ENCODE measurements at regions not wholly inside any gene's neighbourhood (a gene's known extent, or its start where the extent isn't known, plus 50 kb on each side); places are given as distances from the start of the nearest gene placed in this dataset.

GRCh38 chr2:126824663-126825062 lies 74.0 kb upstream of the TEX51 start:
- DNase-seq (no peak), ATAC-seq (no peak)
- no peak overlapping the region for H3K27ac ChIP-seq
- H3K9me3 ChIP-seq: no peaks in the 10 kb centered on the region
- no peaks in the 10 kb centered on the region for H3K36me3 ChIP-seq (replicated peaks in 1 of 2; ENCODE audit: insufficient read depth in 1 of 2, low read depth in 2 of 2)
- H3K4me3 ChIP-seq: no peak overlapping the region
- intact Hi-C loops (cut with DNase I): no loop called here
- TF ChIP-seq, protein P1, sequence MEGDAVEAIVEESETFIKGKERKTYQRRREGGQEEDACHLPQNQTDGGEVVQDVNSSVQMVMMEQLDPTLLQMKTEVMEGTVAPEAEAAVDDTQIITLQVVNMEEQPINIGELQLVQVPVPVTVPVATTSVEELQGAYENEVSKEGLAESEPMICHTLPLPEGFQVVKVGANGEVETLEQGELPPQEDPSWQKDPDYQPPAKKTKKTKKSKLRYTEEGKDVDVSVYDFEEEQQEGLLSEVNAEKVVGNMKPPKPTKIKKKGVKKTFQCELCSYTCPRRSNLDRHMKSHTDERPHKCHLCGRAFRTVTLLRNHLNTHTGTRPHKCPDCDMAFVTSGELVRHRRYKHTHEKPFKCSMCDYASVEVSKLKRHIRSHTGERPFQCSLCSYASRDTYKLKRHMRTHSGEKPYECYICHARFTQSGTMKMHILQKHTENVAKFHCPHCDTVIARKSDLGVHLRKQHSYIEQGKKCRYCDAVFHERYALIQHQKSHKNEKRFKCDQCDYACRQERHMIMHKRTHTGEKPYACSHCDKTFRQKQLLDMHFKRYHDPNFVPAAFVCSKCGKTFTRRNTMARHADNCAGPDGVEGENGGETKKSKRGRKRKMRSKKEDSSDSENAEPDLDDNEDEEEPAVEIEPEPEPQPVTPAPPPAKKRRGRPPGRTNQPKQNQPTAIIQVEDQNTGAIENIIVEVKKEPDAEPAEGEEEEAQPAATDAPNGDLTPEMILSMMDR (IDR thresholded peaks at IDR 0.05): no peak
- TF ChIP-seq POLR2A (IDR thresholded peaks at IDR 0.05): no peak
- 71 to 88% methylated on average over 5 to 6 of the region's 6 CpGs for WGBS, 2 donors
- H3K27me3 ChIP-seq: no peaks in the 10 kb centered on the region
- H3K4me1 ChIP-seq: no peaks in the 10 kb centered on the region

- no peaks in the 10 kb centered on the region for H3K9me3 ChIP-seq
- H3K27ac ChIP-seq: no peak overlapping the region
- H3K36me3 ChIP-seq (replicated peaks in 1 of 2; ENCODE audit: insufficient read depth in 1 of 2, low read depth in 2 of 2): no peaks in the 10 kb centered on the region
- H3K4me1 ChIP-seq: no peaks in the 10 kb centered on the region
- intact Hi-C loops (cut with DNase I): no loop called here
- DNase-seq (no peak), ATAC-seq (no peak)
- TF ChIP-seq, protein P1 (IDR thresholded peaks at IDR 0.05): no peak
- no peak for TF ChIP-seq POLR2A (IDR thresholded peaks at IDR 0.05)
- no peak overlapping the region for H3K4me3 ChIP-seq
- no peaks in the 10 kb centered on the region for H3K27me3 ChIP-seq
- WGBS, 2 donors: 78 to 88% methylated on average over 2 of the region's 2 CpGs
These were observed 73.4 kb upstream of the TEX51 start for GRCh38 chr2:126825316-126825715.

GRCh38 chr2:126826491-126826890 lies 72.2 kb upstream of the TEX51 start:
- Histone ChIP-seq H3K9me3 (no peaks in the 10 kb centered on the region), H3K36me3 (replicated peaks in 1 of 2; ENCODE audit: insufficient read depth in 1 of 2, low read depth in 2 of 2) (no peaks in the 10 kb centered on the region), H3K4me3 (no peak overlapping the region), H3K27ac (no peak overlapping the region), H3K4me1 (no peaks in the 10 kb centered on the region), H3K27me3 (no peaks in the 10 kb centered on the region)
- 100% methylated on average over 1 of the region's 1 CpG for WGBS, 2 donors
- ATAC-seq (no peak), DNase-seq (no peak)
- TF ChIP-seq, protein P1 (IDR thresholded peaks at IDR 0.05): no peak
- no peak for TF ChIP-seq POLR2A (IDR thresholded peaks at IDR 0.05)
- intact Hi-C loops (cut with DNase I): no loop called here

DNA sequence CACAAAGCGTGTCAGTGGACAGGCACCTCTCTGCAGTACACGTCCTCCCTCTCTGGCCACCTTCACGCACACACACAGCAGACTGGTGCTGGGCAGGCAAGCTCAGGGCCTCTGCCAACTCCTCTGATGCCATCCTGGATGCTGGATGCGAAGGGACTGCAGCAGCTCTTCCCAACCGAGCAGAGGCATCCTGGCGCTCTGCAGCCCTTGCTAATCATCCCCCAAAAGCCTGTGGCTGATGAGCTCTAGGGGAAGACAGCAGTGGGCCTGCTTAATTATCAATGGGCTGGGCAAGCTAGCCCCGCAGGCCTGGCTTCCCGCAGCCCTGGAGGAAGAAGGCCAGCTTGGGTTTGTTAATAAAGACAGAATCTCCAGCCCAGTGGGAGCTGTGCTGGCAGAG lies 71.3 kb upstream of the TEX51 start:
- WGBS, 2 donors: 57 to 61% methylated on average over 6 to 8 of the region's 8 CpGs
- Histone ChIP-seq H3K9me3 (no peaks in the 10 kb centered on the region), H3K36me3 (replicated peaks in 1 of 2; ENCODE audit: insufficient read depth in 1 of 2, low read depth in 2 of 2) (no peaks in the 10 kb centered on the region), H3K27ac (no peak overlapping the region), H3K4me1 (no peaks in the 10 kb centered on the region), H3K4me3 (no peak overlapping the region), H3K27me3 (no peaks in the 10 kb centered on the region)
- DNase-seq (no peak), ATAC-seq (no peak)
- intact Hi-C loops (cut with DNase I): no loop called here
- no peak for TF ChIP-seq POLR2A (IDR thresholded peaks at IDR 0.05)
- TF ChIP-seq, protein P1 (IDR thresholded peaks at IDR 0.05): no peak

- ATAC-seq (no peak), DNase-seq (no peak)
- TF ChIP-seq, protein P1 (IDR thresholded peaks at IDR 0.05): no peak
- TF ChIP-seq POLR2A (IDR thresholded peaks at IDR 0.05): no peak
- WGBS, 2 donors: 77 to 83% methylated on average over 4 of the region's 4 CpGs
- Histone ChIP-seq H3K27me3 (no peaks in the 10 kb centered on the region), H3K36me3 (replicated peaks in 1 of 2; ENCODE audit: insufficient read depth in 1 of 2, low read depth in 2 of 2) (no peaks in the 10 kb centered on the region), H3K4me1 (no peaks in the 10 kb centered on the region), H3K27ac (no peak overlapping the region), H3K4me3 (no peak overlapping the region), H3K9me3 (no peaks in the 10 kb centered on the region)
- intact Hi-C loops (cut with DNase I): no loop called here
These were observed 70.6 kb upstream of the TEX51 start for GRCh38 chr2:126828051-126828450.

All from body of pancreas (tissue), 4 donors.